A204.1 (cell line): ENCODE measurements at regions not wholly inside any gene's neighbourhood (a gene's known extent, or its start where the extent isn't known, plus 50 kb on each side); places are given as distances from the start of the nearest gene placed in this dataset.
"Not testable (repeated sequence)": the region's sequence is repeated elsewhere in the genome, so short reads cannot be mapped to it uniquely, and the experiment has no call there.

Experiments
- FAIRE-seq: peaks from 2 replicates; lab custom pipeline; 2012; peaks lifted over from hg19 to GRCh38; lab: Jason Lieb, UNC

- FAIRE-seq: no peak
These were observed 227.9 kb upstream of the DTNA start for GRCh38 chr18:34482204-34482603.

- FAIRE-seq: no peak
These were observed 226.9 kb upstream of the DTNA start for GRCh38 chr18:34483198-34483597.

- no peak for FAIRE-seq
These were observed 218.4 kb upstream of the DTNA start for GRCh38 chr18:34491719-34492118.

- FAIRE-seq: no peak
These were observed 217.4 kb upstream of the DTNA start for GRCh38 chr18:34492652-34493051.

- FAIRE-seq: no peak
These were observed 217.0 kb upstream of the DTNA start for GRCh38 chr18:34493099-34493544.

GRCh38 chr18:34493566-34494358, 216.3 kb upstream of the DTNA start:
- FAIRE-seq: no peak

GRCh38 chr18:34494359-34494696, 215.8 kb upstream of the DTNA start:
- no peak for FAIRE-seq

- FAIRE-seq: no peak
These were observed 214.6 kb upstream of the DTNA start for GRCh38 chr18:34495506-34495905.

GRCh38 chr18:34501553-34501952, 208.5 kb upstream of the DTNA start:
- no peak for FAIRE-seq

- no peak for FAIRE-seq
These were observed 203.9 kb upstream of the DTNA start for GRCh38 chr18:34506198-34506597.

GRCh38 chr18:34509163-34509562, 200.9 kb upstream of the DTNA start:
- FAIRE-seq: no peak

GRCh38 chr18:34509879-34510586, 200.1 kb upstream of the DTNA start:
- no peak for FAIRE-seq

GRCh38 chr18:34510926-34511325, 199.2 kb upstream of the DTNA start:
- FAIRE-seq: no peak

- FAIRE-seq: no peak
These were observed 198.7 kb upstream of the DTNA start for GRCh38 chr18:34511435-34511834.

GRCh38 chr18:34511879-34512278, 198.2 kb upstream of the DTNA start:
- no peak for FAIRE-seq

- no peak for FAIRE-seq
These were observed 195.9 kb upstream of the DTNA start for GRCh38 chr18:34514238-34514637.

- no peak for FAIRE-seq
These were observed 195.1 kb upstream of the DTNA start for GRCh38 chr18:34514957-34515356.

GRCh38 chr18:34516355-34516754, 193.7 kb upstream of the DTNA start:
- FAIRE-seq: not testable (repeated sequence)

- FAIRE-seq: not testable (repeated sequence)
These were observed 193.1 kb upstream of the DTNA start for GRCh38 chr18:34516996-34517395.

- FAIRE-seq: no peak
These were observed 189.1 kb upstream of the DTNA start for GRCh38 chr18:34521040-34521439.

- FAIRE-seq: no peak
These were observed 187.5 kb upstream of the DTNA start for GRCh38 chr18:34522603-34523002.

GRCh38 chr18:34525244-34525643, 184.9 kb upstream of the DTNA start:
- no peak for FAIRE-seq

- no peak for FAIRE-seq
These were observed 181.9 kb upstream of the DTNA start for GRCh38 chr18:34528177-34528576.
